Immature natural killer cell (primary cell): ENCODE measurements at regions not wholly inside any gene's neighbourhood (a gene's known extent, or its start where the extent isn't known, plus 50 kb on each side); places are given as distances from the start of the nearest gene placed in this dataset.

Experiments
- DNase-seq, 3 donors: peaks; one replicate each; pipeline ENCODE4 v3.0.0; 2022; ENCODE audit warnings: mixed read lengths in 1 of 3
- H3K27ac Mint-ChIP-seq, 6 donors: one replicate each; pipeline ENCODE4 v1.8.0; 2020; ENCODE audit warnings: mixed read lengths in 6 of 6, mild to moderate bottlenecking in 5 of 6, inconsistent platforms in 4 of 6, moderate library complexity in 3 of 6
- H3K27me3 Mint-ChIP-seq, 3 donors: one replicate each; pipeline ENCODE4 v1.8.0; 2020 to 2021; ENCODE audit warnings: low read depth in 3 of 3, mild to moderate bottlenecking in 3 of 3, mixed read lengths in 3 of 3, moderate library complexity in 3 of 3, inconsistent platforms in 1 of 3
- H3K36me3 Mint-ChIP-seq, 3 donors: one replicate each; pipeline ENCODE4 v1.8.0; 2020; ENCODE audit warnings: mixed read lengths in 3 of 3, inconsistent platforms in 2 of 3, mild to moderate bottlenecking in 2 of 3
- H3K4me1 Mint-ChIP-seq, 2 donors: one replicate each; pipeline ENCODE4 v1.8.0; 2020; ENCODE audit warnings: inconsistent platforms in 2 of 2, mild to moderate bottlenecking in 2 of 2, mixed read lengths in 2 of 2, moderate library complexity in 1 of 2
- H3K4me3 Mint-ChIP-seq, 5 donors: one replicate each; pipeline ENCODE4 v1.8.0; 2020; ENCODE audit warnings: mild to moderate bottlenecking in 5 of 5, mixed read lengths in 5 of 5, inconsistent platforms in 3 of 5, moderate library complexity in 3 of 5
- H3K9me3 Mint-ChIP-seq, 6 donors: one replicate each; pipeline ENCODE4 v1.8.0; 2020; ENCODE audit warnings: mild to moderate bottlenecking in 6 of 6, mixed read lengths in 6 of 6, inconsistent platforms in 4 of 6, moderate library complexity in 3 of 6

GRCh38 chr18:73891572-73892421 is 255.8 kb downstream of the FBXO15 start:
- Mint-ChIP-seq H3K27ac (no peak overlapping the region), H3K36me3 (no peaks in the 10 kb centered on the region), H3K4me3 (no peak overlapping the region), H3K4me1 (no peaks in the 10 kb centered on the region), H3K9me3 (no peaks in the 10 kb centered on the region), H3K27me3 (peaks cover 0 to 2% (median 1%) of the 10 kb centered on the region in 3 donors)
- no peak for DNase-seq

DNA sequence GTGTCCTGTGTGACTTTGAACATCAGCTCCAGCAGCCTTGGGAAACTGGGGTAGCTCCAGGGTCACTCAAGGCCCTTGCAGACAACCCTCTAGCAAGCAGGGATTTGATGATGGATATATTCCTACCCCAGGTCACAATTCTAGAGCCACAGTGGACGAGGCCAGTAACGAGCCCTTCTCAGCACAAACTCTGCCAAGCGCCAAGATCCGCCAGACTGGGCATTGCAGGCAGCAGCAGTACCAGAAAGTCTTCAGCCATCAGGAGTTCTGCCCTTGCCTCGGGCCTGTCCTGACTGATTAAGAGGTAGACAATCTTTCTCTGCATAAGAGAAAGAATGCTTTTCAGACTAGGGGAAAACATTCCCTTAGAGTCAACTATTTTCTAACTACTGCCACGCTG is 259.1 kb downstream of the FBXO15 start:
- no peak for DNase-seq
- Mint-ChIP-seq H3K36me3 (no peaks in the 10 kb centered on the region), H3K4me3 (no peak overlapping the region), H3K4me1 (no peaks in the 10 kb centered on the region), H3K9me3 (peaks cover 0 to 2% (median 0%) of the 10 kb centered on the region in 6 donors), H3K27ac (no peak overlapping the region), H3K27me3 (peaks cover 0 to 5% (median 2%) of the 10 kb centered on the region in 3 donors)

GRCh38 chr18:73887801-73888200 is 259.8 kb downstream of the FBXO15 start:
- H3K27me3 Mint-ChIP-seq = peaks cover 0 to 5% (median 2%) of the 10 kb centered on the region in 3 donors
- peaks cover 0 to 2% (median 0%) of the 10 kb centered on the region in 6 donors for H3K9me3 Mint-ChIP-seq
- H3K4me3 Mint-ChIP-seq = no peak overlapping the region
- DNase-seq = no peak
- no peaks in the 10 kb centered on the region for H3K4me1 Mint-ChIP-seq
- H3K27ac Mint-ChIP-seq = no peak overlapping the region
- no peaks in the 10 kb centered on the region for H3K36me3 Mint-ChIP-seq

DNA sequence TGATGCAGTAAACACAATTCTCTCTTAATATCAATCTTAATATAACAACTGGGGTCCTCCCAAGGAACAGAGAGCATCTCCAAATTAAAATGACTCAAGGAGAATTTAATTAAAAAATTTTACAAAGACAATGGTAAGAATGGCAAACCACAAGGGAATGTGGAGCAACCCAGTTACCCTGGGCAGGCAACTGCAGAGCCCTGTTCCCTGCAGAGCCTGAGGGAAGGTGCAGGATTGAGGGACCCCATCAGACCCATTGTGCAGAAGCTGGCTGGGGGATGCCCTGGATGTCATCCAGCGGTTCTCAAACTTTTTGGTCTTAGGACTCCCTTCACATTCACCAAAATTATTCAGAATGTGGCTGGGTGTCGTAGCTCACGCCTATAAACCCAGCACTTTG is 262.8 kb downstream of the FBXO15 start:
- Mint-ChIP-seq H3K4me3 (no peak overlapping the region), H3K9me3 (peaks cover 0 to 2% (median 0%) of the 10 kb centered on the region in 6 donors), H3K36me3 (no peaks in the 10 kb centered on the region), H3K4me1 (no peaks in the 10 kb centered on the region), H3K27ac (no peak overlapping the region), H3K27me3 (peaks cover 0 to 5% (median 3%) of the 10 kb centered on the region in 3 donors)
- no peak for DNase-seq

DNA sequence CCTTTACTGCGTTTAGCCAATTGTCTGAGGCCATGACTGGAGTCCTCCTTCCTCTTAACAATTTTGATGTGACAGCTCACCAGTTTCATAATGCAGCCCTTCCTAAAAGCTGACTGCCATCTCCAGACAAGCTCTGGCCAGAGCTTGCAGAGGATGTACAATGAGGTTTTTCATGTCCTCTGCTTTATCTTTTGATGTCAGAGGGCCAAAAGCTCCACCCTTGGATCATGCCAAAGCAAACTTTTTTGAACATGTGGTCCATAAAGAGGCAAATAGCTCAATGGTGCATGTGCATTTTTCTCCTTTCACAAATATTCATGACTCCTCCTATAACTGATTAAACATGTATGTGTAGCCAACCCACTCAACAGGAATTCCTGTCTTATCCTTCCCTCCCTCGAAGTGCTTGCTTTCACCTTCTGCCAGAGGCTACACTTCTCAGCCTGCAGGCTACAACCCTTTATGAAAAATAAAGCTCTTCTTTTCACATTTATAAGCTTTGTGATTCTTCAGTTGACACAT is 266.2 kb downstream of the FBXO15 start:
- H3K4me1 Mint-ChIP-seq = no peaks in the 10 kb centered on the region
- H3K27me3 Mint-ChIP-seq = peaks cover 0 to 5% (median 1%) of the 10 kb centered on the region in 3 donors
- H3K36me3 Mint-ChIP-seq = no peaks in the 10 kb centered on the region
- H3K4me3 Mint-ChIP-seq = no peak overlapping the region
- H3K27ac Mint-ChIP-seq = no peak overlapping the region
- DNase-seq = no peak
- H3K9me3 Mint-ChIP-seq = peaks cover 0 to 5% (median 0%) of the 10 kb centered on the region in 6 donors

GRCh38 chr18:73880387-73880786 is 267.2 kb downstream of the FBXO15 start:
- DNase-seq = no peak
- H3K4me1 Mint-ChIP-seq = no peaks in the 10 kb centered on the region
- H3K9me3 Mint-ChIP-seq = peaks cover 0 to 5% (median 0%) of the 10 kb centered on the region in 6 donors
- no peak overlapping the region for H3K4me3 Mint-ChIP-seq
- H3K27ac Mint-ChIP-seq = no peak overlapping the region
- no peaks in the 10 kb centered on the region for H3K36me3 Mint-ChIP-seq
- peaks cover 0 to 5% (median 1%) of the 10 kb centered on the region in 3 donors for H3K27me3 Mint-ChIP-seq

GRCh38 chr18:73879766-73880165 is 267.9 kb downstream of the FBXO15 start:
- Mint-ChIP-seq H3K36me3 (no peaks in the 10 kb centered on the region), H3K4me1 (no peaks in the 10 kb centered on the region), H3K27me3 (peaks cover 0 to 5% (median 1%) of the 10 kb centered on the region in 3 donors)

DNA sequence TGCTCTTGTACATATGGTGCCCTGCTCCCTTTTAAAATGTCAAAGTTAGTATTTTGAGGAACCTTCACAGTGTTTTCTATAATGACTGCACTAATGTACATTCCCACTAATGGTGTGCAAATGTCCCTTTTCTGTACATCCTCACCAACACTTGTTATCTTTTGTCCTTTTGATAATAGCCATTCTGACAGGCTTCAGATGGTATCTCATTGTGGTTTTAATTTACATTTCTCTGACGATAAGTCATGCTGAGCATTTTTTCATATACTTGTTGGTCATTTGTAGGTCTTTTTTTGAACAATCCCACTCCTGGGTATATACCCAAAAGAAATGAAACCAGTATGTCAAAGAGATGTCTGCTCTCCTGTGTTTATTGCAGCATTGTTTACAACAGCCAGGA is 268.3 kb downstream of the FBXO15 start:
- H3K4me3 Mint-ChIP-seq = no peak overlapping the region
- H3K4me1 Mint-ChIP-seq = no peaks in the 10 kb centered on the region
- peaks cover 0 to 4% (median 0%) of the 10 kb centered on the region in 6 donors for H3K9me3 Mint-ChIP-seq
- H3K36me3 Mint-ChIP-seq = no peaks in the 10 kb centered on the region
- no peak for DNase-seq
- H3K27ac Mint-ChIP-seq = no peak overlapping the region
- peaks cover 0 to 3% (median 1%) of the 10 kb centered on the region in 3 donors for H3K27me3 Mint-ChIP-seq

More at GRCh38 chr18:73879766-73880165, 267.9 kb downstream of the FBXO15 start:
- H3K9me3 Mint-ChIP-seq = peaks cover 0 to 5% (median 0%) of the 10 kb centered on the region in 6 donors
- H3K4me3 Mint-ChIP-seq = no peak overlapping the region
- no peak overlapping the region for H3K27ac Mint-ChIP-seq
- no peak for DNase-seq

DNA sequence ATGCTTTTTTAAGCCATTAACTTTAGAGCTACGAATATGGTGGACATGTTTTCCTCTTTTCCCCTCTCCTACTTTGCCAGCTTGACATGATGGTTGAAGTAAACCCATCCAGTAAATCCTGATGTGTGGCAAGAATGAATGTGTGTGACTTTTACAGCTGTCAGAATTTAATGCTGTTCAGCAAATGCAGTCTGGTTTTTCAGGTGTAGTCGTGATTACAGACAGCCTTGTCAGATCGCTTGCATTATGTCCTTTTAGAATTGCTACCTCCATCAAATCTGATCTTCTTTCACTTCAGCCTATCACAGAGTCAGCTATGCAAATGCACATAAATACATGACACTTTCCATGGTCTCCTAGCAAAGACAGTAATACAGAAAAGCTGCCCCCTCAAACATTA is 278.5 kb downstream of the FBXO15 start:
- Mint-ChIP-seq H3K4me1 (no peaks in the 10 kb centered on the region), H3K4me3 (no peak overlapping the region), H3K36me3 (no peaks in the 10 kb centered on the region), H3K27ac (no peak overlapping the region), H3K27me3 (peaks cover 0 to 3% (median 2%) of the 10 kb centered on the region in 3 donors), H3K9me3 (peaks cover 0 to 11% (median 0%) of the 10 kb centered on the region in 6 donors)
- no peak for DNase-seq

DNA sequence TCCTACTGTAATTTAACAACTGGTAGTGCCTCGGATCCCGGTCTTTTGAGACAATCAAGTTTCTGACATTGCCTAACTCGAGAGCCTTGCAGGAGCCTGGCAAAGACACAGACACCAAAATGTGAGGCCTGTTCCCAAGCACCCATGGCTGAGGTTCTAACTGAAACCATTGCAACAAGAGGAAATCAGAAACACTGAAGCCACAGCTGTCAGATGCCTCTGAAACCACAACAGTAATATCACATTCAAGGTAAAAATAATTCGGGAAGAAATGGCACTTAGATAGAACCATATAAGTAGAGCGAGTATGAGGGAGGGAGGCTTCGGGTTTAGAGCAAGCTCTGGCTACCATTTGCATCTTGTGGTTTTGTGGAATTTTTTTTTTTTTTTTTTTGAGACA is 285.9 kb downstream of the FBXO15 start:
- no peak for DNase-seq
- Mint-ChIP-seq H3K36me3 (no peaks in the 10 kb centered on the region), H3K27ac (no peak overlapping the region), H3K4me3 (no peak overlapping the region), H3K27me3 (peaks cover 0 to 3% (median 3%) of the 10 kb centered on the region in 3 donors), H3K9me3 (peaks cover 0 to 6% (median 0%) of the 10 kb centered on the region in 6 donors), H3K4me1 (no peaks in the 10 kb centered on the region)

- Mint-ChIP-seq H3K4me3 (no peak overlapping the region), H3K4me1 (no peaks in the 10 kb centered on the region), H3K27me3 (peaks cover 0 to 3% (median 3%) of the 10 kb centered on the region in 3 donors)
These were observed 287.7 kb downstream of the FBXO15 start for GRCh38 chr18:73859837-73860397.

GRCh38 chr18:73852789-73853549 is 294.7 kb downstream of the FBXO15 start:
- Mint-ChIP-seq H3K36me3 (no peaks in the 10 kb centered on the region), H3K27me3 (peaks cover 0 to 9% (median 0%) of the 10 kb centered on the region in 3 donors), H3K27ac (no peak overlapping the region), H3K4me3 (no peak overlapping the region), H3K9me3 (peaks cover 0 to 3% (median 0%) of the 10 kb centered on the region in 6 donors), H3K4me1 (no peaks in the 10 kb centered on the region)
- DNase-seq = no peak

More at GRCh38 chr18:73859837-73860397, 287.7 kb downstream of the FBXO15 start:
- no peak overlapping the region for H3K27ac Mint-ChIP-seq
- no peak for DNase-seq
- H3K9me3 Mint-ChIP-seq = peaks cover 0 to 8% (median 0%) of the 10 kb centered on the region in 6 donors
- no peaks in the 10 kb centered on the region for H3K36me3 Mint-ChIP-seq

DNA sequence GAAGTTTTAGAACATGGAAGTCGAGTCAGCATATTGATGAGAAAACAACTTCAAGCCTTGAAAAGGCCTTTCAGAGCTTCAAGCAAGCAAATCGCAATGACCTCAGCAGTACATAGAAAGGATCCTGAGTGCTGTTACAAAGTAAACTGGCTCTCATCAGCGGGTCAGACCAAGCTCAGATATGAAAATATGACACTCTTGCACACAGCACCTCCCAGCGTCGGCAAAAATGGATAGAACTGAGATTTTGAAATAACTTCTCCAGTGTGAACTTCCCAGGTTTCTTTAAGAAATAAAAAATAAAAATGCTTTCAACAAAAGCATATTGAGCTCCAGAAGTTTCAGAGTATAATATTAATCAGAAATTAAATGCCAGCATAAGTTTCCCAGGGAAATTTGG is 296.9 kb downstream of the FBXO15 start:
- Mint-ChIP-seq H3K9me3 (no peaks in the 10 kb centered on the region), H3K4me3 (no peak overlapping the region), H3K36me3 (no peaks in the 10 kb centered on the region), H3K4me1 (no peaks in the 10 kb centered on the region), H3K27ac (no peak overlapping the region), H3K27me3 (peaks cover 0 to 9% (median 0%) of the 10 kb centered on the region in 3 donors)
- DNase-seq = no peak
